ENCODE measurements at regions not wholly inside any gene's neighbourhood (a gene's known extent, or its start where the extent isn't known, plus 50 kb on each side); places are given as distances from the start of the nearest gene placed in this dataset.

DNA sequence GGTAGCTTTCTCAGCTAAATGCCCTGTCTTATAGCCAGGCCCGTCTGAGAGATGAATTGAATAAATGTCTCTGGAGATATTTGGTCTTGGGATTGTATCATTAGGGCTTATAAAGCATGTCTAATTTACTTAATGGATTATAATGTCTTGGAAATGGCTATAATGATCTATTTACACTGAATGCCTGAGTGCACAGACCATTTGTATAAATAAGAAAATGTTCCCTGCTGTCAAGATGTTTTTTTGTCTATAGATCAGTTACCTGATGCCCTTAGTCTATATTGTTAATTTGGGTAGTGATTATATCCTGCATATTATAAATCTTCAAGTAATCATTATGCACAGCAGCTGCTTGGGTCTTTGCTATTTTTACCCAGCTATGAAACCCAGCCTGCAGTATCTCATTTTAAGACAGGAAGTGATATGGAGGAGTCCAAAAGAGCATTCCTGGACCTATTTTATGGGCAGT lies 112.9 kb upstream of the ACTBL2 start:
- no peak for TF ChIP-seq POLR2AphosphoS5 (IDR thresholded peaks at IDR 0.05)
- TF ChIP-seq, protein P1, sequence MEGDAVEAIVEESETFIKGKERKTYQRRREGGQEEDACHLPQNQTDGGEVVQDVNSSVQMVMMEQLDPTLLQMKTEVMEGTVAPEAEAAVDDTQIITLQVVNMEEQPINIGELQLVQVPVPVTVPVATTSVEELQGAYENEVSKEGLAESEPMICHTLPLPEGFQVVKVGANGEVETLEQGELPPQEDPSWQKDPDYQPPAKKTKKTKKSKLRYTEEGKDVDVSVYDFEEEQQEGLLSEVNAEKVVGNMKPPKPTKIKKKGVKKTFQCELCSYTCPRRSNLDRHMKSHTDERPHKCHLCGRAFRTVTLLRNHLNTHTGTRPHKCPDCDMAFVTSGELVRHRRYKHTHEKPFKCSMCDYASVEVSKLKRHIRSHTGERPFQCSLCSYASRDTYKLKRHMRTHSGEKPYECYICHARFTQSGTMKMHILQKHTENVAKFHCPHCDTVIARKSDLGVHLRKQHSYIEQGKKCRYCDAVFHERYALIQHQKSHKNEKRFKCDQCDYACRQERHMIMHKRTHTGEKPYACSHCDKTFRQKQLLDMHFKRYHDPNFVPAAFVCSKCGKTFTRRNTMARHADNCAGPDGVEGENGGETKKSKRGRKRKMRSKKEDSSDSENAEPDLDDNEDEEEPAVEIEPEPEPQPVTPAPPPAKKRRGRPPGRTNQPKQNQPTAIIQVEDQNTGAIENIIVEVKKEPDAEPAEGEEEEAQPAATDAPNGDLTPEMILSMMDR (IDR thresholded peaks at IDR 0.05 in 8 of 11, conservative IDR thresholded peaks at IDR 0.05 in 3 of 11) = no peak
- TF ChIP-seq POLR2A (IDR thresholded peaks at IDR 0.05) = no peak

All from spleen (tissue), 7 donors.